ENCODE measurements at regions not wholly inside any gene's neighbourhood (a gene's known extent, or its start where the extent isn't known, plus 50 kb on each side); places are given as distances from the start of the nearest gene placed in this dataset.

- TF ChIP-seq POLR2A (IDR thresholded peaks at IDR 0.05) (no peak), CTCF (IDR thresholded peaks at IDR 0.05) (no peak)
- no peak overlapping the region for H3K4me3 ChIP-seq
- no peaks in the 10 kb centered on the region for H3K4me1 ChIP-seq
- no peaks in the 10 kb centered on the region for H3K36me3 ChIP-seq (replicated peaks in 1 of 2; ENCODE audit: insufficient read depth in 1 of 2, low read depth in 2 of 2)
- H3K27me3 ChIP-seq = no peaks in the 10 kb centered on the region
- DNase-seq = no peak
- no peaks in the 10 kb centered on the region for H3K9me3 ChIP-seq
- no peak overlapping the region for H3K27ac ChIP-seq
- WGBS, 2 donors = 100% methylated on average over 1 of the region's 1 CpG
- intact Hi-C loops (cut with DNase I) = no loop called here
- no peak for ATAC-seq
Measured at GRCh38 chr2:59674100-59674499, 879.4 kb downstream of the BCL11A start.

GRCh38 chr2:59665021-59665420 is 888.4 kb downstream of the BCL11A start:
- no peaks in the 10 kb centered on the region for H3K9me3 ChIP-seq
- H3K4me3 ChIP-seq = no peak overlapping the region
- H3K27ac ChIP-seq = no peak overlapping the region
- DNase-seq = no peak
- TF ChIP-seq CTCF (IDR thresholded peaks at IDR 0.05) (no peak), POLR2A (IDR thresholded peaks at IDR 0.05) (no peak)
- WGBS, 2 donors = 80 to 83% methylated on average over 10 of the region's 10 CpGs
- H3K27me3 ChIP-seq = no peaks in the 10 kb centered on the region
- H3K4me1 ChIP-seq = no peaks in the 10 kb centered on the region
- intact Hi-C loops (cut with DNase I) = no loop called here
- ATAC-seq = no peak
- H3K36me3 ChIP-seq (replicated peaks in 1 of 2; ENCODE audit: insufficient read depth in 1 of 2, low read depth in 2 of 2) = no peaks in the 10 kb centered on the region

- no peak for DNase-seq
- no peaks in the 10 kb centered on the region for H3K27me3 ChIP-seq
- 89 to 91% methylated on average over 11 of the region's 11 CpGs for WGBS, 2 donors
- intact Hi-C loops (cut with DNase I) = no loop called here
- no peak overlapping the region for H3K27ac ChIP-seq
- H3K36me3 ChIP-seq (replicated peaks in 1 of 2; ENCODE audit: insufficient read depth in 1 of 2, low read depth in 2 of 2) = no peaks in the 10 kb centered on the region
- no peaks in the 10 kb centered on the region for H3K9me3 ChIP-seq
- no peak for ATAC-seq
- H3K4me3 ChIP-seq = no peak overlapping the region
- no peaks in the 10 kb centered on the region for H3K4me1 ChIP-seq
- TF ChIP-seq CTCF (IDR thresholded peaks at IDR 0.05) (no peak), POLR2A (IDR thresholded peaks at IDR 0.05) (no peak)
Measured at GRCh38 chr2:59662127-59662861, 891.2 kb downstream of the BCL11A start.

- Histone ChIP-seq H3K9me3 (no peaks in the 10 kb centered on the region), H3K4me3 (no peak overlapping the region), H3K36me3 (replicated peaks in 1 of 2; ENCODE audit: insufficient read depth in 1 of 2, low read depth in 2 of 2) (no peaks in the 10 kb centered on the region), H3K27ac (no peak overlapping the region), H3K27me3 (no peaks in the 10 kb centered on the region), H3K4me1 (no peaks in the 10 kb centered on the region)
- no peak for ATAC-seq
- WGBS, 2 donors = 76 to 80% methylated on average over 4 of the region's 4 CpGs
- TF ChIP-seq POLR2A (IDR thresholded peaks at IDR 0.05) (no peak), CTCF (IDR thresholded peaks at IDR 0.05) (no peak)
- intact Hi-C loops (cut with DNase I) = no loop called here
- no peak for DNase-seq
Measured at GRCh38 chr2:59660262-59660661, 893.2 kb downstream of the BCL11A start.
